C4-2B (cell line): ENCODE measurements at regions not wholly inside any gene's neighbourhood (a gene's known extent, or its start where the extent isn't known, plus 50 kb on each side); places are given as distances from the start of the nearest gene placed in this dataset.

ENCODE experiments used
- H3K27ac ChIP-seq: fragments of 450-650 bp; 2 replicates; pipeline ENCODE4 v1.5.1; 2017
- ZFX ChIP-seq: fragments of 450-650 bp; IDR thresholded peaks from 2 replicates; pipeline ENCODE4 v1.6.1; 2017
- TF ChIP-seq, protein P1 (sequence below): fragments of 450-650 bp; conservative IDR thresholded peaks from 2 replicates; pipeline ENCODE4 v1.5.1; 2017; ENCODE audit warnings: mild to moderate bottlenecking

- no peak overlapping the region for H3K27ac ChIP-seq
- no peak for TF ChIP-seq ZFX
- TF ChIP-seq, protein P1, sequence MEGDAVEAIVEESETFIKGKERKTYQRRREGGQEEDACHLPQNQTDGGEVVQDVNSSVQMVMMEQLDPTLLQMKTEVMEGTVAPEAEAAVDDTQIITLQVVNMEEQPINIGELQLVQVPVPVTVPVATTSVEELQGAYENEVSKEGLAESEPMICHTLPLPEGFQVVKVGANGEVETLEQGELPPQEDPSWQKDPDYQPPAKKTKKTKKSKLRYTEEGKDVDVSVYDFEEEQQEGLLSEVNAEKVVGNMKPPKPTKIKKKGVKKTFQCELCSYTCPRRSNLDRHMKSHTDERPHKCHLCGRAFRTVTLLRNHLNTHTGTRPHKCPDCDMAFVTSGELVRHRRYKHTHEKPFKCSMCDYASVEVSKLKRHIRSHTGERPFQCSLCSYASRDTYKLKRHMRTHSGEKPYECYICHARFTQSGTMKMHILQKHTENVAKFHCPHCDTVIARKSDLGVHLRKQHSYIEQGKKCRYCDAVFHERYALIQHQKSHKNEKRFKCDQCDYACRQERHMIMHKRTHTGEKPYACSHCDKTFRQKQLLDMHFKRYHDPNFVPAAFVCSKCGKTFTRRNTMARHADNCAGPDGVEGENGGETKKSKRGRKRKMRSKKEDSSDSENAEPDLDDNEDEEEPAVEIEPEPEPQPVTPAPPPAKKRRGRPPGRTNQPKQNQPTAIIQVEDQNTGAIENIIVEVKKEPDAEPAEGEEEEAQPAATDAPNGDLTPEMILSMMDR = peak; percentile 15
Measured at GRCh38 chr6:163775313-163775712, 360.8 kb downstream of the QKI start.

GRCh38 chr6:163774485-163774884 is 360.0 kb downstream of the QKI start:
- H3K27ac ChIP-seq = no peak overlapping the region
- TF ChIP-seq, protein P1 = no peak
- TF ChIP-seq ZFX = no peak

GRCh38 chr6:163773646-163774045 is 359.1 kb downstream of the QKI start:
- TF ChIP-seq, protein P1 = no peak
- TF ChIP-seq ZFX = no peak
- H3K27ac ChIP-seq = no peak overlapping the region

DNA sequence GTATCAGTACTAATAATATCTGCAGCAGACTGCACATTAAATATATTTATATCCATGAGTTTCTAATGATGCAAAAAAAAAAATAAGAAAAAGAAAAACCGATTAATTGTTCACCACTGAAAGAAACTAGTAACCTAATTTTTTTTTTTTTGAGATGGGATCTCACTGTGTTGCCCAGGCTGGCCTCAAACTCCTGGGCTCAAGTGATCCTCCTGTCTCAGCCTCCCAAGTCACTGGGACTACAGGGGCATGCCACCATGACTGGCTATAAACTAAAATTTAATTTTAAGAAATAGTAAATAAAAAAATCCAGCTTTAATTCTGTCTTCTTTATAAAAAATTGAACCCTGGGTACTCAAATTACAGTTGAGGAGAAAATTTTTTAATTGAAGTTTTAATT is 358.2 kb downstream of the QKI start:
- TF ChIP-seq, protein P1 = no peak
- TF ChIP-seq ZFX = no peak
- H3K27ac ChIP-seq = no peak overlapping the region

DNA sequence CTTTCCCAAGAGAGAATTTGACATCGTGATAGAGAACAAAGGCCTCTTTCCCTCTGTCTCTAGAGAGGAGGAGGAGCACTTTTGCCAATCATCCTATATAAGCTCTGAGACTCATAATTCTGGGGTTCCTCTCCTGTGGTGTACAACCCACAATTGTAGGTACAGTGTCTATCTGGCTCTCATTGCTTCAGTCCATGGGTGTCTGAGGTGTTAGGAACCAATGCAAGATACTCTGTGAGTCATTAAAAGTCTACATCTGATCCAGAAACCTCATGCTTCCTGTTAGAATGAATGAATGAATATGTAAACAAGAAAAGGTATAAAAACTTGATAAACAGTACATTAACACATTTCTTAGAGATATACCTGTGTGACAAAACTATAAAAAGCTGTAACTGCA is 356.7 kb downstream of the QKI start:
- H3K27ac ChIP-seq = no peak overlapping the region
- no peak for TF ChIP-seq ZFX
- TF ChIP-seq, protein P1 = no peak

- no peak overlapping the region for H3K27ac ChIP-seq
- TF ChIP-seq, protein P1 = no peak
- TF ChIP-seq ZFX = no peak
Measured at GRCh38 chr6:163768905-163769304, 354.4 kb downstream of the QKI start.

GRCh38 chr6:163766936-163767335 is 352.4 kb downstream of the QKI start:
- TF ChIP-seq, protein P1 = no peak
- no peak for TF ChIP-seq ZFX
- no peak overlapping the region for H3K27ac ChIP-seq
